ENCODE measurements at regions not wholly inside any gene's neighbourhood (a gene's known extent, or its start where the extent isn't known, plus 50 kb on each side); places are given as distances from the start of the nearest gene placed in this dataset.

DNA sequence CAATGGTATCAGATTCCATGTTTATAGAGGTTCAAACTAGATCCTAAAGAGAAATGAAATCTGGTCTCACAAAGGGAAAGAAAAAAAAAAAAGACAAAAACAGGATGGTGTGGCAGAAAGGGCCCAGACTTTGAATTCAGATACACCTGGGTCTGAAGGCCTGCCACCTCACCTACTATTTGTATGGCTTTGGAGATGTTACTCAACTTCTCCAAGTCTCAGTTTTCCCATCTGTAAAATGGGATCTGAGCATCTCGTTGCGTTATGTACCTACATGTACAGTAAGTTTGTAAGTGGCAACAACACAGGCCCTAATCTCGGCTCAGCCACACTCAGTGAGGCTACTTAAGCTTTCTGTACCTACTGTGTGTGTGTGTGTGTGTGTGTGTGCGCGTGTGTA is 147.5 kb upstream of the FGGY start:
- H3K27ac ChIP-seq (ENCODE audit: extremely low read depth, low read depth, low read length) = no peak overlapping the region

More for the DNA sequence above, 147.5 kb upstream of the FGGY start:
- Histone ChIP-seq H3K9ac (ENCODE audit: insufficient read depth in 1 of 2, low read depth in 2 of 2, low read length in 2 of 2) (no peak overlapping the region), H3K9me3 (replicated peaks; ENCODE audit: control insufficient read depth, insufficient read depth, low read depth, low read length) (no peaks in the 10 kb centered on the region), H3K79me2 (ENCODE audit: control insufficient read depth, insufficient read depth, low read length) (no peaks in the 10 kb centered on the region), H3K4me3 (no peak overlapping the region), H3K36me3 (ENCODE audit: control insufficient read depth, insufficient read depth, low read length) (no peaks in the 10 kb centered on the region), H3K27me3 (ENCODE audit: control insufficient read depth in 2 of 2, insufficient read depth in 2 of 2, low read length in 2 of 2) (peaks cover 0 to 10% of the 10 kb centered on the region in 2 experiments; a peak in 3 of 5 replicates), H3K4me1 (replicated peaks in 1 of 2; ENCODE audit: control insufficient read depth in 2 of 2, insufficient read depth in 2 of 2, low read length in 2 of 2) (peaks cover 0 to 6% of the 10 kb centered on the region in 2 experiments; a peak in 2 of 5 replicates), H3K9me1 (ENCODE audit: control insufficient read depth, insufficient read depth, low read length) (no peaks in the 10 kb centered on the region), H4K20me1 (replicated peaks; ENCODE audit: control insufficient read depth, insufficient read depth, low read length) (no peaks in the 10 kb centered on the region), H3K4me2 (ENCODE audit: insufficient read depth, low read length) (no peak overlapping the region), H2AFZ (ENCODE audit: low read depth, low read length) (no peak overlapping the region)
- intact Hi-C loops (cut with micrococcal nuclease) = loop anchor here (10.0 kb wide), 1 partner anchor 365 kb away; the partner anchor contains the start of gene JUN
- BruUV-seq (replicated peaks) = no TSS peak
- WGBS (ENCODE audit: insufficient coverage, low coverage, missing lambda C conversion rate) = 45% methylated on average over 5 of the region's 5 CpGs
- no peak for DNase-seq (ENCODE audit: extremely low read depth in 1 of 4, low spot score in 3 of 4)
- FAIRE-seq = no peak
- no peak for ATAC-seq
- in situ Hi-C loops (cut with MboI) = no loop called here
- ChIA-PET CTCF (ENCODE audit: low intra/inter-chr PET ratio) (no interaction called here), POLR2A (no interaction called here)
- 0 out of 2 replicates have a peak, but pooled peaks have one; percentile 68 for TF ChIP-seq ZKSCAN1 (IDR thresholded peaks at IDR 0.05; ENCODE audit: low read depth, low read length)
- TF ChIP-seq ZNF76 (CRISPR knock-in tag; IDR thresholded peaks at IDR 0.05; ENCODE audit: borderline replicate concordance) = no peak
- no peak for TF ChIP-seq ESRRB (CRISPR knock-in tag; IDR thresholded peaks at IDR 0.05; ENCODE audit: borderline replicate concordance)
- TF ChIP-seq ZNF12 (CRISPR knock-in tag; IDR thresholded peaks at IDR 0.05) = no peak
- TF ChIP-seq CHD4 (IDR thresholded peaks at IDR 0.05; ENCODE audit: insufficient read depth, insufficient replicate concordance, low read depth, low read length, poor library complexity, severe bottlenecking) = peak; percentile 25
- no peak for TF ChIP-seq TBP (optimal IDR thresholded peaks at IDR 0.05; ENCODE audit: low read depth, low read length)
- no peak for TF ChIP-seq ETS2 (tag; IDR thresholded peaks at IDR 0.05; ENCODE audit: borderline replicate concordance, poor library complexity, severe bottlenecking)
- no peak for TF ChIP-seq ZNF696 (CRISPR knock-in tag; conservative IDR thresholded peaks at IDR 0.05)
- no peak for TF ChIP-seq GABPA (tag; conservative IDR thresholded peaks at IDR 0.05; ENCODE audit: low read depth)
- TF ChIP-seq KDM5B (IDR thresholded peaks at IDR 0.05; ENCODE audit: insufficient replicate concordance, low read depth, low read length) = no peak
- 0 out of 2 replicates have a peak, but pooled peaks have one; percentile 20 for TF ChIP-seq SMARCA5 (IDR thresholded peaks at IDR 0.05)
- TF ChIP-seq, protein P1, sequence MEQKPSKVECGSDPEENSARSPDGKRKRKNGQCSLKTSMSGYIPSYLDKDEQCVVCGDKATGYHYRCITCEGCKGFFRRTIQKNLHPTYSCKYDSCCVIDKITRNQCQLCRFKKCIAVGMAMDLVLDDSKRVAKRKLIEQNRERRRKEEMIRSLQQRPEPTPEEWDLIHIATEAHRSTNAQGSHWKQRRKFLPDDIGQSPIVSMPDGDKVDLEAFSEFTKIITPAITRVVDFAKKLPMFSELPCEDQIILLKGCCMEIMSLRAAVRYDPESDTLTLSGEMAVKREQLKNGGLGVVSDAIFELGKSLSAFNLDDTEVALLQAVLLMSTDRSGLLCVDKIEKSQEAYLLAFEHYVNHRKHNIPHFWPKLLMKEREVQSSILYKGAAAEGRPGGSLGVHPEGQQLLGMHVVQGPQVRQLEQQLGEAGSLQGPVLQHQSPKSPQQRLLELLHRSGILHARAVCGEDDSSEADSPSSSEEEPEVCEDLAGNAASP (IDR thresholded peaks at IDR 0.05) = no peak
- TF ChIP-seq BCOR (IDR thresholded peaks at IDR 0.05) = peak; percentile 68
- TF ChIP-seq BCL6 (CRISPR knock-in tag; IDR thresholded peaks at IDR 0.05) = no peak
- TF ChIP-seq EHMT2 (IDR thresholded peaks at IDR 0.05) = no peak
- TF ChIP-seq ZNF445 (CRISPR knock-in tag; IDR thresholded peaks at IDR 0.05; ENCODE audit: low read depth) = no peak
- TF ChIP-seq RBM25 (IDR thresholded peaks at IDR 0.05; ENCODE audit: low read depth, low read length, severe bottlenecking) = peak; percentile 79
- peak in 1 of 2 experiments; percentile 41; a peak in 1 of 4 replicates for TF ChIP-seq KDM1A (IDR thresholded peaks at IDR 0.05)
- TF ChIP-seq PTTG1 (tag; IDR thresholded peaks at IDR 0.05; ENCODE audit: low read depth) = no peak
- no peak for TF ChIP-seq PHB2 (IDR thresholded peaks at IDR 0.05; ENCODE audit: low read depth)
- peak; percentile 28; the same call in 1 of the 2 replicates for TF ChIP-seq CBX1 (IDR thresholded peaks at IDR 0.05; ENCODE audit: low read depth)
